Left lung (tissue), 4 donors: ENCODE measurements at regions not wholly inside any gene's neighbourhood (a gene's known extent, or its start where the extent isn't known, plus 50 kb on each side); places are given as distances from the start of the nearest gene placed in this dataset.

Experiments used
- ATAC-seq: fragments of 200-7000 bp; cut with Tn5 transposase; one replicate; pipeline ENCODE4 v1.9.1; 2020; ENCODE audit warnings: moderate library complexity
- DNase-seq, 4 donors: peaks; one replicate each; pipeline ENCODE4 v3.0.0-alpha.2; 2013 to 2020
- H3K27ac ChIP-seq, 2 donors: fragments of 200-600 bp; sonication (generic) in 1 of 2; one replicate each; pipeline versions ENCODE4 v1.5.0 to v1.8.0; 2020 to 2021
- H3K27me3 ChIP-seq, 2 donors: fragments of 200-600 bp; sonication (generic) in 1 of 2; one replicate each; pipeline versions ENCODE4 v1.5.0 to v1.8.0; 2020 to 2021
- H3K36me3 ChIP-seq, 2 donors: fragments of 200-600 bp; sonication (generic) in 1 of 2; one replicate each; pipeline versions ENCODE4 v1.5.0 to v1.8.0; 2020 to 2021
- H3K4me1 ChIP-seq, 2 donors: fragments of 200-600 bp; one replicate each; pipeline ENCODE4 v1.8.0; 2021
- H3K4me3 ChIP-seq, 2 donors: fragments of 200-600 bp; sonication (generic) in 1 of 2; one replicate each; pipeline versions ENCODE4 v1.5.0 to v1.8.0; 2020 to 2021; ENCODE audit warnings: mild to moderate bottlenecking in 1 of 2
- H3K9me3 ChIP-seq, 2 donors: fragments of 200-600 bp; sonication (generic) in 1 of 2; one replicate each; pipeline versions ENCODE4 v1.5.0 to v1.8.0; 2020 to 2021
- CTCF ChIP-seq, 2 donors: fragments of 200-600 bp; sonication (generic) in 1 of 2; IDR thresholded peaks; one replicate each; pipeline versions ENCODE4 v1.5.0 to v1.8.0; 2021; ENCODE audit warnings: antibody characterized with exemption in 2 of 2
- intact Hi-C, 2 donors: fragments of 100-400 bp; cut with DNase I; formaldehyde crosslinking; loops; one replicate each; pipeline versions ENCODE4 v1.11.2 to v1.14.2; 2022
- donor health status: DM: no; HTN: yes; CAD: no.
- donor health status: DM: no; HTN: no; CAD: no.

- Histone ChIP-seq H3K27me3 (no peaks in the 10 kb centered on the region), H3K4me3 (no peak overlapping the region), H3K36me3 (no peaks in the 10 kb centered on the region), H3K9me3 (no peaks in the 10 kb centered on the region), H3K4me1 (no peaks in the 10 kb centered on the region), H3K27ac (no peak overlapping the region)
- intact Hi-C loops: no loop called here
- DNase-seq (no peak), ATAC-seq (no peak)
- no peak for TF ChIP-seq CTCF (IDR thresholded peaks at IDR 0.05)
These were observed 726.6 kb downstream of the RFPL4B start for GRCh38 chr6:113073611-113074191.

- Histone ChIP-seq H3K27me3 (no peaks in the 10 kb centered on the region), H3K9me3 (no peaks in the 10 kb centered on the region), H3K4me1 (no peaks in the 10 kb centered on the region), H3K4me3 (no peak overlapping the region), H3K36me3 (no peaks in the 10 kb centered on the region), H3K27ac (no peak overlapping the region)
- no peak for TF ChIP-seq CTCF (IDR thresholded peaks at IDR 0.05)
- DNase-seq (no peak), ATAC-seq (no peak)
- intact Hi-C loops: no loop called here
These were observed 729.0 kb downstream of the RFPL4B start for GRCh38 chr6:113076116-113076515.

- H3K9me3 ChIP-seq: no peaks in the 10 kb centered on the region
- H3K27ac ChIP-seq: no peak overlapping the region
- intact Hi-C loops: no loop called here
- H3K36me3 ChIP-seq: no peaks in the 10 kb centered on the region
- no peak for TF ChIP-seq CTCF (IDR thresholded peaks at IDR 0.05)
- DNase-seq (no peak), ATAC-seq (no peak)
- no peaks in the 10 kb centered on the region for H3K4me1 ChIP-seq
- H3K4me3 ChIP-seq: no peak overlapping the region
- no peaks in the 10 kb centered on the region for H3K27me3 ChIP-seq
These were observed 729.7 kb downstream of the RFPL4B start for GRCh38 chr6:113076816-113077215.

GRCh38 chr6:113077794-113078193, 730.7 kb downstream of the RFPL4B start:
- H3K27ac ChIP-seq: no peak overlapping the region
- H3K4me3 ChIP-seq: no peak overlapping the region
- no peak for TF ChIP-seq CTCF (IDR thresholded peaks at IDR 0.05)
- H3K9me3 ChIP-seq: no peaks in the 10 kb centered on the region
- ATAC-seq (no peak), DNase-seq (no peak)
- no peaks in the 10 kb centered on the region for H3K4me1 ChIP-seq
- intact Hi-C loops: no loop called here
- H3K36me3 ChIP-seq: no peaks in the 10 kb centered on the region
- H3K27me3 ChIP-seq: no peaks in the 10 kb centered on the region

GRCh38 chr6:113078791-113079190, 731.7 kb downstream of the RFPL4B start:
- no peak for ATAC-seq
- H3K9me3 ChIP-seq: no peaks in the 10 kb centered on the region
- no peaks in the 10 kb centered on the region for H3K27me3 ChIP-seq
- no peaks in the 10 kb centered on the region for H3K36me3 ChIP-seq
- no peaks in the 10 kb centered on the region for H3K4me1 ChIP-seq
- no peak overlapping the region for H3K4me3 ChIP-seq
- no peak for DNase-seq
- no peak for TF ChIP-seq CTCF (IDR thresholded peaks at IDR 0.05)
- no peak overlapping the region for H3K27ac ChIP-seq
- intact Hi-C loops: no loop called here
